ENCODE measurements at regions not wholly inside any gene's neighbourhood (a gene's known extent, or its start where the extent isn't known, plus 50 kb on each side); places are given as distances from the start of the nearest gene placed in this dataset.

DNA sequence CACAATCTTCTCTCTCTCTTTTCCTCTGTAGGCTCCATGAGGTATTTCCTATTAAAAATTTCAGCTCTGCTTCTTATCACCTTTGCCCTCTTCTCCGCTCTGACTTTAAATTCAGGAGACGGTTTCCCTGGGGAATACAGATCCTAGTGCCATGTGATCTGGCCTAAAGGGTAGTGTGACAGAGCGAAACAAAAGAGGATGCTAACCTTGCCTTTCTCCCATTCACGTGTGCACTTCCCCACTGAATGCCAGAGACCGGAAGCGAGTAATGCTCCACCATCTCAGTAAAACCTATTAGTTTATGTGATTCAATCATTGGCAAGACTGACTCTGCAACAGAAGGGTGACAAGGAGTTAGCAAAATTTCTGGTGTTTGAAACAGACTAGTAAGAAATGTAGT, 358.3 kb downstream of the ZNF521 start:
- TF ChIP-seq, protein P1, sequence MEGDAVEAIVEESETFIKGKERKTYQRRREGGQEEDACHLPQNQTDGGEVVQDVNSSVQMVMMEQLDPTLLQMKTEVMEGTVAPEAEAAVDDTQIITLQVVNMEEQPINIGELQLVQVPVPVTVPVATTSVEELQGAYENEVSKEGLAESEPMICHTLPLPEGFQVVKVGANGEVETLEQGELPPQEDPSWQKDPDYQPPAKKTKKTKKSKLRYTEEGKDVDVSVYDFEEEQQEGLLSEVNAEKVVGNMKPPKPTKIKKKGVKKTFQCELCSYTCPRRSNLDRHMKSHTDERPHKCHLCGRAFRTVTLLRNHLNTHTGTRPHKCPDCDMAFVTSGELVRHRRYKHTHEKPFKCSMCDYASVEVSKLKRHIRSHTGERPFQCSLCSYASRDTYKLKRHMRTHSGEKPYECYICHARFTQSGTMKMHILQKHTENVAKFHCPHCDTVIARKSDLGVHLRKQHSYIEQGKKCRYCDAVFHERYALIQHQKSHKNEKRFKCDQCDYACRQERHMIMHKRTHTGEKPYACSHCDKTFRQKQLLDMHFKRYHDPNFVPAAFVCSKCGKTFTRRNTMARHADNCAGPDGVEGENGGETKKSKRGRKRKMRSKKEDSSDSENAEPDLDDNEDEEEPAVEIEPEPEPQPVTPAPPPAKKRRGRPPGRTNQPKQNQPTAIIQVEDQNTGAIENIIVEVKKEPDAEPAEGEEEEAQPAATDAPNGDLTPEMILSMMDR (IDR thresholded peaks at IDR 0.05) = no peak
- TF ChIP-seq POLR2A (IDR thresholded peaks at IDR 0.05; ENCODE audit: low read depth) (no peak), POLR2AphosphoS5 (IDR thresholded peaks at IDR 0.05) (no peak)
